Gastroesophageal sphincter (tissue), 4 donors: ENCODE measurements at regions not wholly inside any gene's neighbourhood (a gene's known extent, or its start where the extent isn't known, plus 50 kb on each side); places are given as distances from the start of the nearest gene placed in this dataset.

Source experiments
- ATAC-seq: fragments of 150-250 bp; one replicate; pipeline ENCODE4 v1.9.1; 2016; ENCODE audit warnings: mild to moderate bottlenecking, moderate library complexity
- H3K27ac ChIP-seq, 4 donors: fragments of 200-600 bp; sonication (generic) in 3 of 4; 1 replicate in 3 of 4; 2 replicates in 1 of 4; pipeline ENCODE4 v1.5.1; 2016 to 2019
- H3K27me3 ChIP-seq: fragments of 200-600 bp; sonication (generic); one replicate; pipeline ENCODE4 v1.5.1; 2019
- H3K36me3 ChIP-seq, 2 donors: fragments of 200-600 bp; sonication (generic); one replicate each; pipeline ENCODE4 v1.5.1; 2019; ENCODE audit warnings: control low read depth in 1 of 2
- H3K4me1 ChIP-seq, 3 donors: fragments of 200-600 bp; sonication (generic); 1 replicate in 2 of 3; 2 replicates in 1 of 3; pipeline ENCODE4 v1.5.1; 2016 to 2019; ENCODE audit warnings: control low read depth in 2 of 3
- H3K4me3 ChIP-seq, 2 donors: fragments of 200-600 bp; sonication (generic); one replicate each; pipeline ENCODE4 v1.5.1; 2019; ENCODE audit warnings: mild to moderate bottlenecking in 1 of 2, moderate library complexity in 1 of 2
- H3K9me3 ChIP-seq, 3 donors: fragments of 200-600 bp; sonication (generic); one replicate each; pipeline ENCODE4 v1.5.1; 2017 to 2019; ENCODE audit warnings: control low read depth in 2 of 3
- CTCF ChIP-seq, 4 experiments: fragments of 200-600 bp in 2 of 4; fragments of 450-650 bp in 2 of 4; sonication (generic) in 1 of 4; IDR thresholded peaks; one replicate each; pipeline ENCODE4 v1.5.1; 2017 to 2019; ENCODE audit warnings: antibody characterized with exemption in 4 of 4, mild to moderate bottlenecking in 2 of 4, moderate library complexity in 2 of 4
- EP300 ChIP-seq: sonication (generic); formaldehyde crosslinking; IDR thresholded peaks from one replicate; pipeline ENCODE4 v1.6.1; 2017; ENCODE audit warnings: antibody characterized with exemption, mild to moderate bottlenecking
- POLR2A ChIP-seq, 2 donors: fragments of 450-650 bp; IDR thresholded peaks; one replicate each; pipeline ENCODE4 v1.6.1; 2017; ENCODE audit warnings: antibody characterized with exemption in 2 of 2, mild to moderate bottlenecking in 2 of 2, moderate library complexity in 1 of 2
- POLR2AphosphoS5 ChIP-seq: sonication (generic); formaldehyde crosslinking; IDR thresholded peaks from one replicate; pipeline ENCODE4 v1.6.1; 2017; ENCODE audit warnings: antibody characterized with exemption
- WGBS, 2 donors: methylation state at CpG; one replicate each; pipeline ENCODE4 v1.1.5; 2018; ENCODE audit warnings: low coverage in 1 of 2; 5-methylcytosine and 5-hydroxymethylcytosine counted together

GRCh38 chr1:222097588-222097987 lies 355.7 kb upstream of the DUSP10 start:
- TF ChIP-seq EP300, result no peak
- ATAC-seq, result no peak
- 94 to 100% methylated on average over 3 to 4 of the region's 4 CpGs for WGBS, 2 donors

DNA sequence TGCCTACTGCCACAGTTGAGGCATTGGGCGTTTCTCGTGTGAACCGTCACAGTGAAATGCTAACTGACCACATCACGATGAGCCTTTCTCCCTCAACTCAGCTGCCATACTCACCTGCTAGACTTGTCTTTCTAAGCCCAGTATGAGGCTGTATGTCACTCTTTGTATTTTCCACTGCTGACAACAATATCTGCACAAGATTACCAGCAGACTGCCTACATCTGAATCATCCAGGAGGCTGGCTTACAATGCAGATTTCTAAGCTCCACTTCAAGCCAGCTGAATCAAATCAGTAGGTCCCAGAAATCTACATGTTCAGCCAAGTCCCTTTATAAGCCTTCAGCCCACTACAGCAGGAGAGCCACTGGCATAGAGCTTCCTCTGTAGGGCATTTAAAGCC lies 355.0 kb upstream of the DUSP10 start:
- no peaks in the 10 kb centered on the region for H3K4me1 ChIP-seq
- TF ChIP-seq POLR2A (IDR thresholded peaks at IDR 0.05) (no peak), POLR2AphosphoS5 (no peak), EP300 (no peak), CTCF (IDR thresholded peaks at IDR 0.05) (no peak)
- H3K36me3 ChIP-seq, result no peaks in the 10 kb centered on the region
- H3K9me3 ChIP-seq, result no peaks in the 10 kb centered on the region
- H3K27ac ChIP-seq, result no peak overlapping the region
- 84 to 96% methylated on average over 3 to 4 of the region's 4 CpGs for WGBS, 2 donors
- H3K4me3 ChIP-seq, result no peak overlapping the region
- no peak for ATAC-seq
- H3K27me3 ChIP-seq, result no peaks in the 10 kb centered on the region

More at GRCh38 chr1:222097588-222097987, 355.7 kb upstream of the DUSP10 start:
- Histone ChIP-seq H3K27me3 (no peaks in the 10 kb centered on the region), H3K9me3 (no peaks in the 10 kb centered on the region), H3K4me3 (no peak overlapping the region), H3K4me1 (no peaks in the 10 kb centered on the region), H3K27ac (no peak overlapping the region), H3K36me3 (no peaks in the 10 kb centered on the region)

DNA sequence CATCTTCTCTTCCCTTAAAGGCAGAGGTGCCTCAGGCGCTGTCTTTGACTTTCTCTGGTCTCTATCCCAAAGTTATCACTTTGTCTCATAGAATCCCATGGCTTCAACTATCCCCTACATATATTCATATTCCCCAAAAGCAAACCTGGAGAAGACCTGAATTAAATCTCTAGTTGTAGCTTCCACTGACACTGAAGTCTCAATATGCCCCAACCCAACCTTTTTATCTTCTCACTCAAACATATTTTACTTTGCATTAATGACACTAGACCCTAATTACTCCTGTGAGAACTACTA lies 354.5 kb upstream of the DUSP10 start:
- TF ChIP-seq POLR2AphosphoS5 (no peak), POLR2A (IDR thresholded peaks at IDR 0.05) (no peak), CTCF (IDR thresholded peaks at IDR 0.05) (no peak), EP300 (no peak)
- Histone ChIP-seq H3K36me3 (no peaks in the 10 kb centered on the region), H3K27ac (no peak overlapping the region), H3K27me3 (no peaks in the 10 kb centered on the region), H3K9me3 (no peaks in the 10 kb centered on the region), H3K4me1 (no peaks in the 10 kb centered on the region), H3K4me3 (no peak overlapping the region)
- no CpG with 5 or more reads among the region's 1 CpG for WGBS, 2 donors
- ATAC-seq, result no peak

GRCh38 chr1:222095606-222096475 lies 354.0 kb upstream of the DUSP10 start:
- no peak overlapping the region for H3K27ac ChIP-seq
- H3K9me3 ChIP-seq, result no peaks in the 10 kb centered on the region
- H3K36me3 ChIP-seq, result no peaks in the 10 kb centered on the region
- no peaks in the 10 kb centered on the region for H3K27me3 ChIP-seq
- no peak for TF ChIP-seq POLR2AphosphoS5
- no peak for TF ChIP-seq POLR2A (IDR thresholded peaks at IDR 0.05)
- no peak for TF ChIP-seq EP300
- peak; percentile 34 to 76 (median 51) for TF ChIP-seq CTCF (IDR thresholded peaks at IDR 0.05)
- 57 to 73% methylated on average over 8 to 11 of the region's 11 CpGs for WGBS, 2 donors
- H3K4me1 ChIP-seq, result no peaks in the 10 kb centered on the region
- no peak overlapping the region for H3K4me3 ChIP-seq
- no peak for ATAC-seq

DNA sequence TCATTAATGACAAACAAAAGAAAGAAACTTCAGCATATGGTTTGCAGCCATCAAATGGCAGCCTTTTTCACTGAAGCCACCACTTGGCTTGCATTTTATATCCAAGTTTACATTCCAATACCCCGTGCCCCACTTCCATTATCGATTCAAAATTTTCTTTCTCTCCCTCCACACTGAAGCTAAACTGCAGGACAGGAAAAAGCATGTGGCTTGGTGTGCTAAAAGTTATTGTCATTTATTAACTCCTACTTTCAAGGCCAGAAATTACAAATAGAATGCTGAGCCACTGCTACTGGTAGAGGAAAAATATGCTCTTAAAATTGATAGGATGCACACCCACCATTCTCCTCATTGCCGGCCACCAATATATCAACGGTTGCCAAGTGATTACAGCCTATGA lies 351.6 kb upstream of the DUSP10 start:
- H3K36me3 ChIP-seq, result no peaks in the 10 kb centered on the region
- H3K27ac ChIP-seq, result no peak overlapping the region
- no peak for ATAC-seq
- no peak overlapping the region for H3K4me3 ChIP-seq
- no peaks in the 10 kb centered on the region for H3K4me1 ChIP-seq
- no peak for TF ChIP-seq POLR2AphosphoS5
- no peaks in the 10 kb centered on the region for H3K9me3 ChIP-seq
- WGBS, 2 donors, result 71 to 89% methylated on average over 4 of the region's 4 CpGs
- no peaks in the 10 kb centered on the region for H3K27me3 ChIP-seq

DNA sequence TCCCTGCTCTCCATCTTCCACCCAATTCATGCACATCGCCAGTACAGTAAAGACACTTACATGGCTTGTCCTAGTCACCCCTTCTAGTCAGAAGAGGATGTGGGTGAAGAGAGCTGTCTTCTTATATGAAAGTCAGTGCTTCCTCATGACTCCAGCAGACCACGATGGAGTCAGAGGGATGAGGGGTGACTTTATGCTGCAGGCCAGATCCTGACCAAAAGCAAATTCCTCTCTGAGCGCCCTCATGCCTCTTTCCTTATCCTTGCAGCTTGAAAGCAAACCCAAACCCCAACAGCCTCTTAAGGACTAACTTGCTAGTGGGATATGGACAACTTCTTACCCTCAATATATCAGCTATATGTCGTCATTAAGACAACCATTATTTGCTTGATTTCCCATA lies 348.2 kb upstream of the DUSP10 start:
- WGBS, 2 donors, result 77 to 92% methylated on average over 4 of the region's 4 CpGs
- no peak for ATAC-seq
- Histone ChIP-seq H3K9me3 (no peaks in the 10 kb centered on the region), H3K4me1 (no peaks in the 10 kb centered on the region), H3K27me3 (no peaks in the 10 kb centered on the region), H3K27ac (no peak overlapping the region), H3K4me3 (no peak overlapping the region), H3K36me3 (no peaks in the 10 kb centered on the region)
- TF ChIP-seq POLR2A (IDR thresholded peaks at IDR 0.05) (no peak), POLR2AphosphoS5 (no peak), EP300 (no peak), CTCF (IDR thresholded peaks at IDR 0.05) (no peak)
